Fibroblast of villous mesenchyme (primary cell): ENCODE measurements at regions not wholly inside any gene's neighbourhood (a gene's known extent, or its start where the extent isn't known, plus 50 kb on each side); places are given as distances from the start of the nearest gene placed in this dataset.

Experiments used
- DNase-seq: peaks from one replicate; pipeline ENCODE4 v3.0.0-alpha.2; 2010; ENCODE audit warnings: low read depth
- H3K4me3 ChIP-seq: 2 replicates; pipeline ENCODE4 v1.5.1; 2011; ENCODE audit warnings: low read depth, mild to moderate bottlenecking, low read length
- TF ChIP-seq, protein P1 (sequence below): IDR thresholded peaks from 2 replicates; pipeline ENCODE4 v1.5.1; 2012; ENCODE audit warnings: low read depth, mild to moderate bottlenecking, low read length; ENCODE audit not compliant: insufficient read depth

DNA sequence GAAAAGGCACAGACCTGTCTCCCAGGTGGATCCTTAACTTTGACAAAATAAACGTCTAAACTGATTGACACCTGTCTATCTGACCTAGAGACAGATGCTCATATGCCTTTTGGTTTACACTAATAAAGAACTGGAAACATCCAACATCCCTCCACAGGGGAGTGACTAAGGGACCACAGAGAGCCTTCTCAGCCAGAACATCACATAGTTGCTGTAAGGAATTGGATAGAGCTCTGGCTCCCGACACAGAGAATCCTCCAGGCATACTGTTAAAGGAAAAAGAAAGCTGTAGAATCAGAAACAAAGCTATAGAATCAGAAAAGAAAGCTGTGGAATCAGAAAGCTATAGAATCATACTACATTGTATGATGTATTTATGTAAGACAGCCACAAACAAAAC is 258.8 kb downstream of the STK31 start:
- TF ChIP-seq, protein P1, sequence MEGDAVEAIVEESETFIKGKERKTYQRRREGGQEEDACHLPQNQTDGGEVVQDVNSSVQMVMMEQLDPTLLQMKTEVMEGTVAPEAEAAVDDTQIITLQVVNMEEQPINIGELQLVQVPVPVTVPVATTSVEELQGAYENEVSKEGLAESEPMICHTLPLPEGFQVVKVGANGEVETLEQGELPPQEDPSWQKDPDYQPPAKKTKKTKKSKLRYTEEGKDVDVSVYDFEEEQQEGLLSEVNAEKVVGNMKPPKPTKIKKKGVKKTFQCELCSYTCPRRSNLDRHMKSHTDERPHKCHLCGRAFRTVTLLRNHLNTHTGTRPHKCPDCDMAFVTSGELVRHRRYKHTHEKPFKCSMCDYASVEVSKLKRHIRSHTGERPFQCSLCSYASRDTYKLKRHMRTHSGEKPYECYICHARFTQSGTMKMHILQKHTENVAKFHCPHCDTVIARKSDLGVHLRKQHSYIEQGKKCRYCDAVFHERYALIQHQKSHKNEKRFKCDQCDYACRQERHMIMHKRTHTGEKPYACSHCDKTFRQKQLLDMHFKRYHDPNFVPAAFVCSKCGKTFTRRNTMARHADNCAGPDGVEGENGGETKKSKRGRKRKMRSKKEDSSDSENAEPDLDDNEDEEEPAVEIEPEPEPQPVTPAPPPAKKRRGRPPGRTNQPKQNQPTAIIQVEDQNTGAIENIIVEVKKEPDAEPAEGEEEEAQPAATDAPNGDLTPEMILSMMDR: no peak
- no peak overlapping the region for H3K4me3 ChIP-seq
- DNase-seq: no peak

DNA sequence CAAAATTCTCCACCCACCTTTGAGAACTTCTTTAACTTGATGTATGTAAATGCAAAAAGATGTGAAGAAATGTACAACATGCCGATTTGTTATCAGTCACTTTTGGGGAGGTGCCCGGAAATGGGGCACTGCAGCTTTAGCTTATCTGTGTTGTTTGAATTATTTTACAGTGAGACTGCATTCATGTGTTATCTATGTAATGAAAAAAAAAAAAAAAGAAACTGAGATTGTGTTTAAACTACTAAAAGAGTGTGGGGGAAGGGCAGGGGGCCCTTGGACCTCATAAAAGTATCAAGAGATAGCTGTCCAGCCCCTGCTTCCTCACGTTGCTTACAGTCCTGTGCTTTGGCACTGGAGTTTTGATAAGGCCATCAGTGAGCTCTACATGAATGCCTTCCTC is 259.4 kb downstream of the STK31 start:
- H3K4me3 ChIP-seq: no peak overlapping the region
- DNase-seq: peak; percentile 51
- TF ChIP-seq, protein P1: no peak

DNA sequence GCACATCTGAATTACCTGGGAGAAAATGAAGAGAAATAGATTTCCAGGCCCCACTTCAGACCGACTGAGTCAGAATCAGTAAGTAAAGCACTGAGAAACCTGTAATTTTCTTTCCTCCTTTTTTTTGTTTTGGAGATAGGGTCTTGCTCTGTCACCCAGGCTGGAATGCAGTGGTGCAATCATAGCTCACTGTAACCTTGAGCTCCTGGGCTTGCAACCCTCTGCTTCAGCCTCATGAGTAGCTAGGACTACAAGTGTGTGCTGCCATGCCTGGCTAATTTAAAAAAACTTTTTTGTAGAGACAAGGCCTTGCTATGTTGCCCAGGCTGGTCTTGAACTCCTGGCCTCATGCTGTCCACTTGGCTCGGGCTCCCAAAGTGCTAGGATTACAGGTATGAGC is 260.2 kb downstream of the STK31 start:
- TF ChIP-seq, protein P1: no peak
- no peak for DNase-seq
- H3K4me3 ChIP-seq: no peak overlapping the region

DNA sequence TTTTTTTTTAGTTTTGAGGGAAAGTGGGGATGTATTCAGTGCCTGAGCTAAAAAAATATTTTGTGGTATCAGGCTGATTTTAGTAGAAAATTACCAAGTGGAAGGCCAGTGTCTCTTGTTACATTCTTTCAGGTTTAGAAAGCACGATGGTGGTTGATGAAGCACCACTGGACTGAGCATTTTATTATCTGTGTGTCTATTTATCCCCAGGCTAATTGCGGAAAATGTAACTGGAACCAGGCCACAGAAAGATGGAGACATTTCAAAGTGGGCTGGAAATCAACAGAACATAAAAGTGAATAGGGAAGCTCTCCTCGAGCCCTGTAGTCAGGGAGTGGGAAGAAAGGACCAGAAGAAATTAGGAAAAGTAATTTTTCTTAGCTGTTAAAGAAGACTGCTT is 261.0 kb downstream of the STK31 start:
- TF ChIP-seq, protein P1: no peak
- H3K4me3 ChIP-seq: no peak overlapping the region
- DNase-seq: no peak

DNA sequence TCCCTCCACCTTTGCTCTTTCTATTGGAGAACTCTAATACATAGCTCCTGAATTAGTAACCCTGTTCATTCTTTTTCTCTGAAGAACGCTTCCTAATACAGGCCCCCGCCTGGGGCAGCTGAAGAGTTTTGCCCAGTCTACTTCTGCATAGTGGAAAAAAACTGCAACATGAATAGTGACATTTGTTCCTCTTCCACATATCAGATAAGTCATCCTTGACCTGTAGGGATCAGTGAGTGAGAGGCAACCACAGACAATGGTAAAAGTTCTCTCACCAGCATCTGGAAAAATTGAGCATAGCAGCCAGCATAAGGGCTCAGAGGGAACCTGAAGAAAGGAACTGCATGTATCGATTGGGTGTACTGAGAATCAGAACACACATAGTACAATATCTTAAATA is 262.0 kb downstream of the STK31 start:
- no peak overlapping the region for H3K4me3 ChIP-seq
- TF ChIP-seq, protein P1: no peak
- no peak for DNase-seq

DNA sequence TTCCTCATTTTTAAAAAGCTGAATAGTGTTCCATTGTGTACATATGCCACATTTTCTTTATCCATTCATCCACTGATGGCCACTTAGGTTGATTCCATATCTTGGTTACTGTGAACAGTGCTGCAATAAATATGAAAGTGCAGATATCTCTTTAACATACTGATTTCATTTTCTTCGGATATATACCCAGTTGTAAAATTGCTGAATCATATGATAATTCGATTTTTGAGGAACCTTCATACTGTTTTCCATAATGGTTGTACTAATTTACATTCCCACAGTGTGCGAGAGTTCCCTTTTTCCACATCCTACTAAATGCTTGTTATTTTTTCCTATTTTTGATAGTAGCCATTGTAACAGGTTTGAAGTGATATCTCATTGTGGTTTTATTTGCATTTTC is 263.2 kb downstream of the STK31 start:
- no peak for DNase-seq
- H3K4me3 ChIP-seq: no peak overlapping the region
- TF ChIP-seq, protein P1: no peak

DNA sequence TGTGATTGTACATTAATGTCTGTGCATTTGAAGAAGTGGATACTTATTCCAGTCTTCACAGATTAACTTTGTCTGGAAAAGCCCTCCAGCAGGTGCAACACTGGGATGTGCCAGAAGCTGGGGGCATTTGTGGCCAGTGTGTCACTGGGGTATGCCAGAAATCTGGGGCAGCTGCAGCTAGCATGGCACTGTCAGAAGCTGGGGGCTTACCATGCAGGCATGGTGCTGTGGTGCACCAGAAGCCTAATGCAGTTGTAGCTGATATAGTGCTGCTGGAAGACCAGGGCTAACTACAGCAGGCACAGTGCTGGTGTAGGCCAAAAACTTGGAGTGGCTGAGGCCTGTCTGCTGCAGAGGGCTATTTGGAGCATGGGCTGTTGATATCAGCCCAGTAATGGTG is 270.1 kb downstream of the STK31 start:
- no peak overlapping the region for H3K4me3 ChIP-seq
- DNase-seq: no peak
- TF ChIP-seq, protein P1: no peak
